HEK293T (cell line): ENCODE measurements at regions not wholly inside any gene's neighbourhood (a gene's known extent, or its start where the extent isn't known, plus 50 kb on each side); places are given as distances from the start of the nearest gene placed in this dataset.

Experiments
- CTCF ChIA-PET: fragments of 350-600 bp; formaldehyde crosslinking; extraction: SDS; loops from one replicate; lab custom pipeline; 2021; ENCODE audit warnings: antibody characterized with exemption, inconsistent platforms; lab: Yijun Ruan, JAX
- POLR2A ChIA-PET: fragments of 350-600 bp; formaldehyde crosslinking; extraction: SDS; loops from one replicate; lab custom pipeline; 2020; ENCODE audit warnings: antibody characterized with exemption, inconsistent platforms; lab: Yijun Ruan, JAX
- DNase-seq: peaks from one replicate; pipeline ENCODE4 v3.0.0; 2012; ENCODE audit warnings: mixed read lengths; ENCODE audit errors: extremely low spot score
- ARNT ChIP-seq: fragments of 450-650 bp; IDR thresholded peaks from 2 replicates; pipeline ENCODE4 v1.6.1; 2017; ENCODE audit warnings: mild to moderate bottlenecking
- BHLHE40 ChIP-seq: fragments of 450-650 bp; IDR thresholded peaks from 2 replicates; pipeline ENCODE4 v1.6.1; 2016; ENCODE audit warnings: mild to moderate bottlenecking, moderate library complexity, borderline replicate concordance
- NFRKB ChIP-seq: fragments of 450-650 bp; IDR thresholded peaks from 2 replicates; pipeline ENCODE4 v1.6.1; 2016; ENCODE audit warnings: mild to moderate bottlenecking, moderate library complexity
- SP1 ChIP-seq: fragments of 450-650 bp; IDR thresholded peaks from 2 replicates; pipeline ENCODE4 v1.6.1; 2017
- SUZ12 ChIP-seq: fragments of 450-650 bp; IDR thresholded peaks from 2 replicates; pipeline ENCODE4 v1.6.1; 2016; ENCODE audit warnings: mild to moderate bottlenecking
- TARDBP ChIP-seq: fragments of 450-650 bp; IDR thresholded peaks from 2 replicates; pipeline ENCODE4 v1.6.1; 2016

DNA sequence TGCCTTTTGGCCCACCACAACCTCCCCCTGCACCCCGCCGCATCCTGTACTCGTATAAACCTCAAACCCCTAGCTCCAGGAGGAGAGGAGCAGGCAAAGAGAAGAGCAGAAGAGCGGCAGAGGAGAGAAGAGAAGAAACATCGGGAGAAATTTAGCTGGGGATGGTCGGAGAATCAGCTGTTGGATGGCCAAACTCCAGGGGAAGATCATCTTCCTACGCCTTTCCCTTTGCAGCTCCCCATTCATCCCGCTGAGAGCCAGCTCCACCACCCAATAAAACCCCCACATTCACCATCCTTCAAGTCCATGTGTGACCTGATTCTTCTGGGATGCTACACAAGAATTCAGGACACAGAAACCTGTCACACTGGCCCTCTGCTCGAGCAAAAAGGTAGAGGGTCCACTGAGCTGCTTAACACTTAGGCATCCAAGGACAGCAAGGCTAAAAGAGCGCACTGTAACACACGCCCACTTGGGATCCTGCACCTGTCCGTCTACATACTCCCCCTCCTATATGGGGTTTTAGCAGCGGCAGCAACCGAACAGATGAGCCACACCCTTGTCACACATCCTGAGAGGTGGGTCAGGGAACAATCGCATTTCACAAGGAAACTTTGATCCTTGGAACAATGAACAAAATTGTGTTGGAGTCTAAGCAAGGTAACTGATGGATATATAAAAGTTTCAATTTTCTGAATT is 51.6 kb upstream of the MIR17HG start:
- TF ChIP-seq NFRKB (no peak), BHLHE40 (no peak)
- CTCF ChIA-PET, result interaction anchor here (1.1 to 1.3 kb wide), 2 partner anchors 13 to 48 kb away, joined by 3 read pairs; no protein-coding TSS in a partner anchor
- DNase-seq, result no peak
- POLR2A ChIA-PET, result no interaction called here

- DNase-seq, result no peak
- ChIA-PET POLR2A (interaction anchor here (0.9 kb wide), 1 partner anchor 49 kb away, joined by 3 read pairs; the partner anchor contains the start of gene MIR17HG), CTCF (no interaction called here)
- TF ChIP-seq SP1 (no peak), SUZ12 (no peak), TARDBP (no peak), ARNT (no peak), NFRKB (no peak)
Measured at GRCh38 chr13:91297503-91297902, 50.0 kb upstream of the MIR17HG start.
